H1 (cell line): ENCODE measurements at regions not wholly inside any gene's neighbourhood (a gene's known extent, or its start where the extent isn't known, plus 50 kb on each side); places are given as distances from the start of the nearest gene placed in this dataset.
"Not testable (repeated sequence)": the region's sequence is repeated elsewhere in the genome, so short reads cannot be mapped to it uniquely, and the experiment has no call there.

Experiments used
- CTCF ChIA-PET: fragments of 300-600 bp; sonication (Branson Sonifier 250); formaldehyde crosslinking; loops from one replicate; lab custom pipeline; 2021; ENCODE audit not compliant: partially characterized antibody; lab: Charles Lee
- POLR2A ChIA-PET: fragments of 300-600 bp; sonication (Branson Sonifier 250); formaldehyde crosslinking; loops from one replicate; lab custom pipeline; 2021; ENCODE audit warnings: inconsistent platforms; ENCODE audit not compliant: partially characterized antibody; lab: Charles Lee
- DNase-seq, 2 experiments: peaks; one replicate each; pipeline versions ENCODE4 v3.0.0 to v3.0.0-alpha.2; 2010 to 2022; ENCODE audit warnings: low spot score in 2 of 2, low read depth in 1 of 2, mixed read lengths in 1 of 2
- FAIRE-seq: peaks from 2 replicates; lab custom pipeline; 2011; peaks lifted over from hg19 to GRCh38; lab: Jason Lieb, UNC
- H2AFZ ChIP-seq: 2 replicates; pipeline ENCODE4 v1.8.1; 2012; ENCODE audit warnings: low read length, inconsistent platforms
- H2AK5ac ChIP-seq: 2 replicates; pipeline ENCODE4 v1.6.1; 2013; ENCODE audit warnings: low read depth, low read length
- H2BK120ac ChIP-seq: replicated peaks from 2 replicates; pipeline ENCODE3; 2013; ENCODE audit warnings: low read depth, low read length, inconsistent platforms
- H2BK12ac ChIP-seq: 2 replicates; pipeline ENCODE4 v1.6.1; 2013; ENCODE audit warnings: low read depth, low read length
- H2BK15ac ChIP-seq: 2 replicates; pipeline ENCODE4 v1.6.1; 2013; ENCODE audit warnings: low read length
- H2BK20ac ChIP-seq: 2 replicates; pipeline ENCODE4 v1.6.1; 2013; ENCODE audit warnings: low read length
- H2BK5ac ChIP-seq: 2 replicates; pipeline ENCODE4 v1.6.1; 2013; ENCODE audit warnings: low read depth, low read length
- H3K14ac ChIP-seq: 2 replicates; pipeline ENCODE4 v1.6.1; 2013; ENCODE audit warnings: inconsistent platforms; ENCODE audit not compliant: insufficient read length
- H3K18ac ChIP-seq: 2 replicates; pipeline ENCODE4 v1.6.1; 2013; ENCODE audit warnings: low read length; ENCODE audit errors: extremely low read depth
- H3K23ac ChIP-seq: 2 replicates; pipeline ENCODE4 v1.6.1; 2013; ENCODE audit warnings: inconsistent platforms; ENCODE audit not compliant: insufficient read length
- H3K23me2 ChIP-seq: 2 replicates; pipeline ENCODE4 v1.6.1; 2013; ENCODE audit warnings: low read depth, low read length
- H3K27ac ChIP-seq: 2 replicates; pipeline ENCODE4 v1.6.1; 2011; ENCODE audit warnings: low read depth, low read length, inconsistent platforms
- H3K27me3 ChIP-seq, 4 experiments: replicated peaks in 1 of 4; 1 replicate in 1 of 4; 2 replicates in 3 of 4; pipeline versions ENCODE4 v1.6.1 to v1.8.1; 2011 to 2013; ENCODE audit warnings: low read length in 3 of 4, mild to moderate bottlenecking in 3 of 4, inconsistent platforms in 2 of 4, mixed read lengths in 2 of 4, moderate library complexity in 1 of 4; ENCODE audit not compliant: control insufficient read depth in 3 of 4, insufficient read depth in 3 of 4; ENCODE audit errors: extremely low read depth in 1 of 4
- H3K36me3 ChIP-seq, 4 experiments: 2 replicates each; pipeline versions ENCODE4 v1.6.1 to v1.8.1; 2011 to 2013; ENCODE audit warnings: mild to moderate bottlenecking in 4 of 4, low read length in 3 of 4, moderate library complexity in 2 of 4, control low read depth in 1 of 4, inconsistent platforms in 1 of 4; ENCODE audit not compliant: insufficient read depth in 4 of 4, control insufficient read depth in 2 of 4
- H3K4ac ChIP-seq: replicated peaks from 2 replicates; pipeline ENCODE3; 2013; ENCODE audit warnings: low read length, low read depth, mixed read lengths, inconsistent platforms; ENCODE audit not compliant: insufficient read length
- H3K4me1 ChIP-seq, 4 experiments: replicated peaks in 1 of 4; 1 replicate in 1 of 4; 2 replicates in 3 of 4; pipeline versions ENCODE4 v1.6.1 to v1.8.1; 2011 to 2013; ENCODE audit warnings: low read length in 3 of 4, inconsistent platforms in 2 of 4, mixed read lengths in 1 of 4; ENCODE audit not compliant: insufficient read depth in 4 of 4, control insufficient read depth in 3 of 4
- H3K4me2 ChIP-seq, 2 experiments: 2 replicates each; pipeline versions ENCODE4 v1.6.1 to v1.8.1; 2011 to 2013; ENCODE audit warnings: low read depth in 2 of 2, low read length in 2 of 2, control low read depth in 1 of 2, inconsistent platforms in 1 of 2, mild to moderate bottlenecking in 1 of 2; ENCODE audit not compliant: insufficient read depth in 1 of 2
- H3K4me3 ChIP-seq, 4 experiments: fragments of 200-600, 300-600 bp in 1 of 4; sonication (generic), shearing (Covaris generic), sonication (Bioruptor Twin) in 1 of 4; 2 replicates each; pipeline versions ENCODE4 v1.5.1 to v1.8.1; 2011 to 2016; ENCODE audit warnings: low read length in 4 of 4, low read depth in 3 of 4, control low read depth in 2 of 4, inconsistent platforms in 2 of 4, mild to moderate bottlenecking in 2 of 4, mixed read lengths in 1 of 4, moderate library complexity in 1 of 4; ENCODE audit not compliant: insufficient read depth in 2 of 4; ENCODE audit errors: extremely low read depth in 1 of 4
- H3K56ac ChIP-seq: replicated peaks from 2 replicates; pipeline ENCODE3; 2013; ENCODE audit warnings: low read depth, mild to moderate bottlenecking, mixed read lengths, low read length, inconsistent platforms; ENCODE audit not compliant: insufficient read length
- H3K79me1 ChIP-seq: 2 replicates; pipeline ENCODE4 v1.6.1; 2013; ENCODE audit warnings: low read depth, low read length, control low read depth
- H3K79me2 ChIP-seq, 2 experiments: 2 replicates each; pipeline versions ENCODE4 v1.6.1 to v1.8.1; 2012 to 2013; ENCODE audit warnings: low read length in 2 of 2, mild to moderate bottlenecking in 2 of 2, inconsistent platforms in 1 of 2; ENCODE audit not compliant: insufficient read depth in 2 of 2, control insufficient read depth in 1 of 2
- H3K9ac ChIP-seq, 4 experiments: replicated peaks in 1 of 4; 1 replicate in 1 of 4; 2 replicates in 3 of 4; pipeline versions ENCODE4 v1.6.1 to v1.8.1; 2011 to 2013; ENCODE audit warnings: low read depth in 3 of 4, low read length in 3 of 4, control low read depth in 2 of 4, mild to moderate bottlenecking in 2 of 4, moderate library complexity in 2 of 4, inconsistent platforms in 1 of 4; ENCODE audit errors: extremely low read depth in 1 of 4
- H3K9me3 ChIP-seq, 2 experiments: 2 replicates each; pipeline versions ENCODE4 v1.6.1 to v1.8.1; 2012 to 2013; ENCODE audit warnings: mild to moderate bottlenecking in 2 of 2, moderate library complexity in 2 of 2, control low read depth in 1 of 2, inconsistent platforms in 1 of 2, low read depth in 1 of 2, low read length in 1 of 2, mixed read lengths in 1 of 2; ENCODE audit not compliant: insufficient read depth in 2 of 2
- H4K20me1 ChIP-seq, 2 experiments: replicated peaks in 1 of 2; 2 replicates each; pipeline versions ENCODE3 to v1.8.1; 2011 to 2013; ENCODE audit warnings: inconsistent platforms in 2 of 2, low read length in 2 of 2, mild to moderate bottlenecking in 1 of 2; ENCODE audit not compliant: insufficient read depth in 2 of 2, control insufficient read depth in 1 of 2
- H4K5ac ChIP-seq: 2 replicates; pipeline ENCODE4 v1.6.1; 2013; ENCODE audit warnings: low read length, low read depth, mixed read lengths, inconsistent platforms; ENCODE audit not compliant: insufficient read length
- H4K8ac ChIP-seq: 2 replicates; pipeline ENCODE4 v1.8.0; 2013; ENCODE audit warnings: mild to moderate bottlenecking, moderate library complexity, low read length, inconsistent platforms; ENCODE audit not compliant: insufficient read depth; ENCODE audit errors: extremely low read depth
- H4K91ac ChIP-seq: replicated peaks from 2 replicates; pipeline ENCODE3; 2013; ENCODE audit warnings: low read length, mixed read lengths, inconsistent platforms; ENCODE audit not compliant: insufficient read length
- WGBS, 2 experiments: shearing (Covaris generic) in 1 of 2; methylation state at CpG; one replicate each; pipeline versions ENCODE4 v1.1.6 to v1.1.7; 2013 to 2015; ENCODE audit warnings: low lambda C conversion rate in 2 of 2, mixed read lengths in 2 of 2, inconsistent platforms in 1 of 2, low coverage in 1 of 2, missing lambda C conversion rate in 1 of 2; ENCODE audit not compliant: insufficient replicate concordance in 2 of 2, insufficient coverage in 1 of 2, insufficient read length in 1 of 2; ENCODE audit errors: extremely low coverage in 1 of 2, missing lambda C conversion rate in 1 of 2; 5-methylcytosine and 5-hydroxymethylcytosine counted together

- H3K9me3 ChIP-seq, H3K4me3 ChIP-seq, H3K79me2 ChIP-seq, H3K36me3 ChIP-seq, H3K56ac ChIP-seq, H2AFZ ChIP-seq, H3K27me3 ChIP-seq, DNase-seq, H3K14ac ChIP-seq, H4K8ac ChIP-seq, H3K79me1 ChIP-seq, CTCF ChIA-PET, H3K4me1 ChIP-seq, H3K27ac ChIP-seq, H4K91ac ChIP-seq, POLR2A ChIA-PET, H2BK12ac ChIP-seq, H4K20me1 ChIP-seq, H4K5ac ChIP-seq, H3K18ac ChIP-seq, H2BK120ac ChIP-seq, H2BK20ac ChIP-seq, H2AK5ac ChIP-seq, H3K4ac ChIP-seq, H3K4me2 ChIP-seq, FAIRE-seq, H3K23me2 ChIP-seq, H3K23ac ChIP-seq, H2BK5ac ChIP-seq, H3K9ac ChIP-seq, H2BK15ac ChIP-seq: not testable (repeated sequence)
- 78% methylated on average over 5 of the region's 5 CpGs; no CpG with 5 or more reads in 1 of the 2 experiments for WGBS, 2 experiments
These were observed 73.1 kb upstream of the GARIN1A start for GRCh38 chr7:128598946-128599345.
